Testis (tissue), 2 donors: ENCODE measurements at regions not wholly inside any gene's neighbourhood (a gene's known extent, or its start where the extent isn't known, plus 50 kb on each side); places are given as distances from the start of the nearest gene placed in this dataset.

ENCODE experiments used
- POLR2A ChIP-seq: fragments of 450-650 bp; IDR thresholded peaks from one replicate; pipeline ENCODE4 v1.6.1; 2017; ENCODE audit warnings: antibody characterized with exemption, mild to moderate bottlenecking, moderate library complexity
- TF ChIP-seq, protein P1 (sequence below), 3 experiments: fragments of 450-650 bp in 2 of 3; fragments of 200-600 bp in 1 of 3; sonication (generic) in 1 of 3; IDR thresholded peaks; one replicate each; pipeline ENCODE4 v1.5.1; 2016 to 2019; ENCODE audit warnings: antibody characterized with exemption in 3 of 3, mild to moderate bottlenecking in 2 of 3, moderate library complexity in 1 of 3

DNA sequence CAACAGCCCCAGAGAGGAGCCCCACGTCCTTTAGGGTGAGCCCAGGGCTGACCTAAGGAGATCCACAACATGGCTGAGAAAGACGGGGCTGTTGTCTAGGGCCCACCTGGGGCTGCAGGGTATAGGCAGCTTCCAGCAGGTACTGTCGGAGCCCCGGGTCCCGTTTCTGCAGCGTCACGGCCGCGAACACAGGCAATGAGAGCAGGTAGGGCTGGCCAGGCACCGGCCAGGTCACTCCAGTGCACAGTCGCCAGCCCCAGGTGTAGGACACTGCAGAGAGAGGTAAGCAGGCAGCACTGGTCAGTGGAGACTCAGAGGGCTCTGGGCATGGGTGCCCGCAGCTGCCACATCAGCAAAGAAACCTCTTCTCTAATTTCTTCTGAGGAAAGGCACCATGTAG is 115.2 kb downstream of the LITAF start:
- TF ChIP-seq, protein P1, sequence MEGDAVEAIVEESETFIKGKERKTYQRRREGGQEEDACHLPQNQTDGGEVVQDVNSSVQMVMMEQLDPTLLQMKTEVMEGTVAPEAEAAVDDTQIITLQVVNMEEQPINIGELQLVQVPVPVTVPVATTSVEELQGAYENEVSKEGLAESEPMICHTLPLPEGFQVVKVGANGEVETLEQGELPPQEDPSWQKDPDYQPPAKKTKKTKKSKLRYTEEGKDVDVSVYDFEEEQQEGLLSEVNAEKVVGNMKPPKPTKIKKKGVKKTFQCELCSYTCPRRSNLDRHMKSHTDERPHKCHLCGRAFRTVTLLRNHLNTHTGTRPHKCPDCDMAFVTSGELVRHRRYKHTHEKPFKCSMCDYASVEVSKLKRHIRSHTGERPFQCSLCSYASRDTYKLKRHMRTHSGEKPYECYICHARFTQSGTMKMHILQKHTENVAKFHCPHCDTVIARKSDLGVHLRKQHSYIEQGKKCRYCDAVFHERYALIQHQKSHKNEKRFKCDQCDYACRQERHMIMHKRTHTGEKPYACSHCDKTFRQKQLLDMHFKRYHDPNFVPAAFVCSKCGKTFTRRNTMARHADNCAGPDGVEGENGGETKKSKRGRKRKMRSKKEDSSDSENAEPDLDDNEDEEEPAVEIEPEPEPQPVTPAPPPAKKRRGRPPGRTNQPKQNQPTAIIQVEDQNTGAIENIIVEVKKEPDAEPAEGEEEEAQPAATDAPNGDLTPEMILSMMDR (IDR thresholded peaks at IDR 0.05): no peak
- no peak for TF ChIP-seq POLR2A
